GM21786 (cell line): ENCODE measurements at regions not wholly inside any gene's neighbourhood (a gene's known extent, or its start where the extent isn't known, plus 50 kb on each side); places are given as distances from the start of the nearest gene placed in this dataset.

Experiments used
- ATAC-seq: cut with Tn5 transposase; IDR thresholded peaks from one replicate; pipeline ENCODE4 v1.9.1; 2021; ENCODE audit not compliant: unreplicated experiment

GRCh38 chr12:130098301-130099005 is 63.8 kb upstream of the FZD10 start:
- ATAC-seq = no peak

DNA sequence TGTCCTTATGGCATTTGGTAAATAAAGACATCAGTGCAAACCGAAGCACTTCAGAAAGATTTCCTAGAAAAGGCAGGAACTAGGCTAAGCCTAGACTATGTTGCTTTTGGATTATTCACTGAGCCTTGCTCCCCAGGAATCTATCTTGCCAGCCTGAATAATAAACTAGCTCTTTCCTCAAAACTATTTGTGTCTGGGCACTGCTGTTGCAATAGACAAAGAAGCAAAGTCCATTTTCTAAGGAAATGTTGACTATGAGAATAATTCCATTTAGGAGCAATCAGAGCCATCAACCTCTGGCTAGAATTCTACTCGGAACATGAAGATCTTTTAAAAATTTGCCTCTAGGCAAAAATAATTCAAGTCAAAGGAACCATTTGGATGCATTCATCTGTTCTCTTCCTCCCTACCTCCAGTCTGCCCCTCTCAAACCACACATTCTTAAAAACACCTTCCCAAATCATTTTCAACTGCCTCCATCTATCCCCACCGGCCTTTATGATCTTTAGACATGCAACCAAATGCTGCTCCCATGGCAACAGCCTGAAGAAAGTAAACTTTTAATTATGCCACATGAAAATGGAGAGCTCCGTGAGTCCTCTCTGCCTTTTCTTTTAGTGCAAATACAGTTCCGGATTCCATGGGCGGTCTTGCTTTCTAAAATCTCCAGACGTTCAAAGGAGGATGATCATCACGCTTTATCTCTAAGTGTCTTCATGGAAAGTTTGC is 61.5 kb upstream of the FZD10 start:
- ATAC-seq = no peak

GRCh38 chr12:130101370-130101769 is 60.9 kb upstream of the FZD10 start:
- ATAC-seq = no peak

DNA sequence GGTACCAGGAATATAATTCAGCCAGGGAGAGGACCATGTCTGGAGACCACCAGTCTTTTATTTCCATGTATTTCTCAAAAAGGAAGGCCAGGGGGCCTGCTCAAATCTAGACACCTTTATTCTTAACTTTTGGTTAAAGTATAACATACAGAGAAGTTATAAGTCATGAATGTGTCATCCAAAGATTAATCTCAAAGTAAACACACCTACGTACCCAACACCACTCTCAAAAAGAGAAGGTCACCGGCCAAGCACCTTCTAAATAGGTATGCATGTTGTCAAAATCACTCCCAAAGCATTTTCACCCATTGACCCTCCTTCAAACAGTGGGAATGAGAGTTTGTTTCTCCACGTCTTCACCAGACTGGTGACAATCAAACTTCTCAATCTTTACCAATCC is 60.0 kb upstream of the FZD10 start:
- ATAC-seq = no peak

DNA sequence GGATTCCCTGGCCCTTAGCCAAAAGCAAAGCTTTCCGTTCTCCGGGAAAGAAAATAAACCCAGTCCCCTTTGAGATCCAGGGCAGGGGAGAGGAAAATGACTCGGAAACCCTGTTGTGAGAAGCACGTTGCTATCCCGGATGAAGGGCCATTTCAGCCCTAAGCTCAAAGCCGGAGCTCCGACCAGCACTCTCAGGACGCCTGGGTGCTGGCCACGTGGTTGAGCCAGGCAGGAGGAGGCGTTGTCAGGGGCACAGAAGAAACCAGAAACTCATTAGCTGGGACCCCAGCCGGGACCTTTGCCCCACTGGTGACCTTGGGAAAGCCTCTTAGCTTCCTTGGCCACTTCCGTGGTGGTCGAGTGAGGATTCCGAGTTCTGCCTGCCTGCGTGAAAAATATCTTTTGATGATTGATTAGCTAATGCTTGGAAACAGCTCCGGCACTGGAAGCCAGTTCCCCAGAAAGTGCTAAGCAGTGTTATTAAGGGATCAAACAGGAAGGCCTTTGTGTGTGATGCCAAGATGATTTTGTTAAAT is 57.6 kb upstream of the FZD10 start:
- no peak for ATAC-seq

GRCh38 chr12:130109062-130109945 is 53.0 kb upstream of the FZD10 start:
- no peak for ATAC-seq

GRCh38 chr12:130110914-130111313 is 51.4 kb upstream of the FZD10 start:
- no peak for ATAC-seq

- ATAC-seq = no peak
Measured at GRCh38 chr12:130111965-130112496, 50.2 kb upstream of the FZD10 start.
